ENCODE measurements at regions not wholly inside any gene's neighbourhood (a gene's known extent, or its start where the extent isn't known, plus 50 kb on each side); places are given as distances from the start of the nearest gene placed in this dataset.

DNA sequence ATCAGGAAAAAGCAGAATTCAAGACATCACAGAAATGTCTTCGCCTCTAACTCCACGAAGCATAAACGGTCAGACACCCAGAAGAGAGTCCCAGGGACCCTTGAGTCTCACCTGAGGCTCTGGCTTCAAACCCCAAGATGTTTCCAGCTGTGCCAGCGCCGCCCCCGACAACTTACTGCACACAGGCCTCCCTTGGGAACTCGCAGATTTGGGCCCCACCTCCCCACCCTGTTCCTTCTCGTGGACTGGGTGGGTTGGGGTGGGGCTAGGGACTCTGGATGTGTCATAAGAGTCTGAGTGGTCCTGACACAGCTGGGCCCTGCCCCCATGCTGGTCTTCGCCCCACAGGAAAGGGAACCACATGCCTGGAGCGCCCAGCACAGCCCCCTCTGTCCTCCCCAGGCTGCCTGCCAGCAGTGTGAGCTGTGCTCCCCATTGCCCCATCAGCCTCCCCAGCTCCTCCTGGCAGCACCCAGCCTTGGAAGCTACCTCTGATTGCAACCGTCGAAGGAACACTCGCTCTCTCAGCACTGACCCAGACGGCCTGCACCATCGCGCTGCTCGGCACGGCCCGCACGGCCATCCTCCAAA lies 147.5 kb downstream of the CRYBB2 start:
- TF ChIP-seq CTCF (conservative IDR thresholded peaks at IDR 0.05; ENCODE audit: low read depth, low read length) (no peak), MAFK (IDR thresholded peaks at IDR 0.05; ENCODE audit: low read depth, low read length) (no peak), RAD21 (IDR thresholded peaks at IDR 0.05; ENCODE audit: low read length) (no peak), POLR2A (IDR thresholded peaks at IDR 0.05; ENCODE audit: low read depth, low read length) (no peak), BHLHE40 (IDR thresholded peaks at IDR 0.05; ENCODE audit: low read depth, low read length) (no peak), MAZ (IDR thresholded peaks at IDR 0.05; ENCODE audit: borderline replicate concordance, low read depth, low read length) (no peak), RFX5 (IDR thresholded peaks at IDR 0.05; ENCODE audit: low read depth, low read length) (no peak)

Data from IMR-90 (cell line).